ENCODE measurements at regions not wholly inside any gene's neighbourhood (a gene's known extent, or its start where the extent isn't known, plus 50 kb on each side); places are given as distances from the start of the nearest gene placed in this dataset.
"Not testable (repeated sequence)": the region's sequence is repeated elsewhere in the genome, so short reads cannot be mapped to it uniquely, and the experiment has no call there.

- peak; percentile 55 for DNase-seq
These were observed 53.1 kb upstream of the HMCN1 start for GRCh38 chr1:185681034-185681633.

- no peak for DNase-seq
These were observed 53.7 kb upstream of the HMCN1 start for GRCh38 chr1:185680453-185680852.

- no peak for DNase-seq
These were observed 55.0 kb upstream of the HMCN1 start for GRCh38 chr1:185679220-185679619.

GRCh38 chr1:185676969-185677368 is 57.2 kb upstream of the HMCN1 start:
- DNase-seq, result no peak

- peak; percentile 10 for DNase-seq
These were observed 60.0 kb upstream of the HMCN1 start for GRCh38 chr1:185674201-185674600.

GRCh38 chr1:185672719-185673360 is 61.4 kb upstream of the HMCN1 start:
- peak; percentile 3 for DNase-seq

- DNase-seq, result peak; percentile 53
These were observed 64.0 kb upstream of the HMCN1 start for GRCh38 chr1:185670187-185670627.

GRCh38 chr1:185668013-185668412 is 66.2 kb upstream of the HMCN1 start:
- no peak for DNase-seq

- DNase-seq, result no peak
These were observed 67.6 kb upstream of the HMCN1 start for GRCh38 chr1:185666582-185666981.

- no peak for DNase-seq
These were observed 70.4 kb upstream of the HMCN1 start for GRCh38 chr1:185663771-185664296.

GRCh38 chr1:185663332-185663731 is 70.9 kb upstream of the HMCN1 start:
- DNase-seq, result no peak

- DNase-seq, result no peak
These were observed 72.2 kb upstream of the HMCN1 start for GRCh38 chr1:185661971-185662370.

- no peak for DNase-seq
These were observed 77.5 kb upstream of the HMCN1 start for GRCh38 chr1:185656663-185657062.

- DNase-seq, result no peak
These were observed 79.3 kb upstream of the HMCN1 start for GRCh38 chr1:185654952-185655314.

GRCh38 chr1:185654199-185654951 is 79.8 kb upstream of the HMCN1 start:
- DNase-seq, result no peak

- DNase-seq, result no peak
These were observed 80.6 kb upstream of the HMCN1 start for GRCh38 chr1:185653615-185654014.

- no peak for DNase-seq
These were observed 81.8 kb upstream of the HMCN1 start for GRCh38 chr1:185652348-185652747.

GRCh38 chr1:185650602-185651230 is 83.5 kb upstream of the HMCN1 start:
- no peak for DNase-seq

GRCh38 chr1:185648858-185649589 is 85.2 kb upstream of the HMCN1 start:
- DNase-seq, result no peak

- DNase-seq, result not testable (repeated sequence)
These were observed 86.5 kb upstream of the HMCN1 start for GRCh38 chr1:185647597-185648267.

- peak; percentile 83 for DNase-seq
These were observed 87.9 kb upstream of the HMCN1 start for GRCh38 chr1:185646202-185646683.
